ENCODE measurements at regions not wholly inside any gene's neighbourhood (a gene's known extent, or its start where the extent isn't known, plus 50 kb on each side); places are given as distances from the start of the nearest gene placed in this dataset.
"Not testable (repeated sequence)": the region's sequence is repeated elsewhere in the genome, so short reads cannot be mapped to it uniquely, and the experiment has no call there.

- FAIRE-seq: no peak
Measured at GRCh38 chr9:13809401-13809800, 504.5 kb downstream of the NFIB start.

- FAIRE-seq: no peak
Measured at GRCh38 chr9:13807118-13807517, 506.8 kb downstream of the NFIB start.

- no peak for FAIRE-seq
Measured at GRCh38 chr9:13806714-13807113, 507.2 kb downstream of the NFIB start.

- no peak for FAIRE-seq
Measured at GRCh38 chr9:13805546-13805945, 508.4 kb downstream of the NFIB start.

GRCh38 chr9:13804532-13804931 lies 509.4 kb downstream of the NFIB start:
- FAIRE-seq: no peak

- no peak for FAIRE-seq
Measured at GRCh38 chr9:13800776-13801175, 513.2 kb downstream of the NFIB start.

- FAIRE-seq: not testable (repeated sequence)
Measured at GRCh38 chr9:13797701-13798100, 516.2 kb downstream of the NFIB start.

- FAIRE-seq: no peak
Measured at GRCh38 chr9:13791816-13792215, 512.3 kb upstream of the MPDZ start.

GRCh38 chr9:13790055-13790454 lies 510.6 kb upstream of the MPDZ start:
- FAIRE-seq: no peak

GRCh38 chr9:13787234-13787833 lies 507.8 kb upstream of the MPDZ start:
- FAIRE-seq: no peak

GRCh38 chr9:13786711-13787110 lies 507.2 kb upstream of the MPDZ start:
- FAIRE-seq: no peak

GRCh38 chr9:13786131-13786530 lies 506.6 kb upstream of the MPDZ start:
- FAIRE-seq: no peak

- no peak for FAIRE-seq
Measured at GRCh38 chr9:13779106-13779505, 499.6 kb upstream of the MPDZ start.

GRCh38 chr9:13778631-13779030 lies 499.1 kb upstream of the MPDZ start:
- no peak for FAIRE-seq

GRCh38 chr9:13770956-13771355 lies 491.5 kb upstream of the MPDZ start:
- FAIRE-seq: no peak

GRCh38 chr9:13769641-13770040 lies 490.1 kb upstream of the MPDZ start:
- FAIRE-seq: no peak

- FAIRE-seq: no peak
Measured at GRCh38 chr9:13769006-13769405, 489.5 kb upstream of the MPDZ start.

GRCh38 chr9:13762209-13762608 lies 482.7 kb upstream of the MPDZ start:
- no peak for FAIRE-seq

GRCh38 chr9:13759551-13759950 lies 480.1 kb upstream of the MPDZ start:
- no peak for FAIRE-seq

- FAIRE-seq: no peak
Measured at GRCh38 chr9:13758936-13759335, 479.4 kb upstream of the MPDZ start.

GRCh38 chr9:13756943-13757342 lies 477.5 kb upstream of the MPDZ start:
- FAIRE-seq: no peak

- FAIRE-seq: no peak
Measured at GRCh38 chr9:13755551-13755950, 476.1 kb upstream of the MPDZ start.

- FAIRE-seq: no peak
Measured at GRCh38 chr9:13750639-13751038, 471.1 kb upstream of the MPDZ start.

- no peak for FAIRE-seq
Measured at GRCh38 chr9:13750061-13750460, 470.6 kb upstream of the MPDZ start.

GRCh38 chr9:13746876-13747275 lies 467.4 kb upstream of the MPDZ start:
- no peak for FAIRE-seq

All from A204.1 (cell line).